ENCODE measurements at regions not wholly inside any gene's neighbourhood (a gene's known extent, or its start where the extent isn't known, plus 50 kb on each side); places are given as distances from the start of the nearest gene placed in this dataset.

- TF ChIP-seq REST (IDR thresholded peaks at IDR 0.05) (no peak), GABPA (IDR thresholded peaks at IDR 0.05 in 1 of 2, conservative IDR thresholded peaks at IDR 0.05 in 1 of 2) (no peak), RAD21 (IDR thresholded peaks at IDR 0.05) (no peak), CTCF (IDR thresholded peaks at IDR 0.05; ENCODE audit: low read depth, low read length, missing input control) (no peak), MAX (IDR thresholded peaks at IDR 0.05) (no peak), RXRA (IDR thresholded peaks at IDR 0.05) (no peak)
Observed at GRCh38 chr9:134227451-134228411, 63.4 kb upstream of the RNU6ATAC start (continued).

- H3K27me3 ChIP-seq (ENCODE audit: control insufficient read depth in 4 of 4, insufficient read depth in 4 of 4, low read length in 3 of 4): no peaks in the 10 kb centered on the region
- DNase-seq (ENCODE audit: low spot score): no peak
- H3K36me3 ChIP-seq (ENCODE audit: control insufficient read depth in 4 of 4, insufficient read depth in 3 of 4, low read depth in 1 of 4, low read length in 3 of 4): no peaks in the 10 kb centered on the region
- TF ChIP-seq MAX (IDR thresholded peaks at IDR 0.05): no peak
- no peak for TF ChIP-seq EGR1 (IDR thresholded peaks at IDR 0.05; ENCODE audit: low read depth in 2 of 2)
- TF ChIP-seq HNF4G (IDR thresholded peaks at IDR 0.05): no peak
- TF ChIP-seq RXRA (IDR thresholded peaks at IDR 0.05): no peak
- no peak for TF ChIP-seq ZBTB33 (IDR thresholded peaks at IDR 0.05)
- no peak for TF ChIP-seq TAF1 (conservative IDR thresholded peaks at IDR 0.05)
- TF ChIP-seq GABPA (IDR thresholded peaks at IDR 0.05 in 1 of 2, conservative IDR thresholded peaks at IDR 0.05 in 1 of 2): no peak
- no peak for TF ChIP-seq SP1 (IDR thresholded peaks at IDR 0.05)
- no peak for TF ChIP-seq REST (IDR thresholded peaks at IDR 0.05)
- TF ChIP-seq ATF3 (IDR thresholded peaks at IDR 0.05): no peak
- no peak for TF ChIP-seq YY1 (IDR thresholded peaks at IDR 0.05)
- TF ChIP-seq NR2F2 (IDR thresholded peaks at IDR 0.05): no peak
- TF ChIP-seq JUND (IDR thresholded peaks at IDR 0.05): no peak
- no peak for TF ChIP-seq FOXA1 (IDR thresholded peaks at IDR 0.05)
- no peak for TF ChIP-seq RAD21 (IDR thresholded peaks at IDR 0.05)
- TF ChIP-seq HNF4A (conservative IDR thresholded peaks at IDR 0.05): no peak
- no peak for TF ChIP-seq CTCF (IDR thresholded peaks at IDR 0.05; ENCODE audit: low read depth, low read length, missing input control)
- TF ChIP-seq FOXA2 (IDR thresholded peaks at IDR 0.05): no peak
- H3K4me1 ChIP-seq (ENCODE audit: control insufficient read depth in 4 of 4, insufficient read depth in 4 of 4, low read length in 3 of 4): peaks cover 32 to 59% (median 45%) of the 10 kb centered on the region in 4 donors
- no peaks in the 10 kb centered on the region for H3K9me3 ChIP-seq (ENCODE audit: control insufficient read depth in 4 of 4, low read length in 3 of 4)
- no peak overlapping the region for H3K4me3 ChIP-seq (ENCODE audit: low read depth in 1 of 3, low read length in 3 of 3)
- WGBS: 88% methylated on average over 8 of the region's 8 CpGs
- no peak overlapping the region for H3K9ac ChIP-seq (ENCODE audit: low read depth in 1 of 2, low read length in 2 of 2)
- no peak overlapping the region for H3K27ac ChIP-seq (ENCODE audit: low read depth in 1 of 2, low read length in 2 of 2)
Observed at GRCh38 chr9:134228649-134229048, 64.3 kb upstream of the RNU6ATAC start.
